GM12892 (cell line): ENCODE measurements at regions not wholly inside any gene's neighbourhood (a gene's known extent, or its start where the extent isn't known, plus 50 kb on each side); places are given as distances from the start of the nearest gene placed in this dataset.

Experiments
- POLR2A ChIP-seq: IDR thresholded peaks from 2 replicates; pipeline ENCODE4 v1.6.1; 2011; ENCODE audit warnings: low read depth, low read length, control low read depth
- POLR2AphosphoS5 ChIP-seq: IDR thresholded peaks from 2 replicates; pipeline ENCODE4 v1.6.1; 2011; ENCODE audit warnings: low read depth, low read length, control low read depth
- TAF1 ChIP-seq: IDR thresholded peaks from 2 replicates; pipeline ENCODE4 v1.6.1; 2011; ENCODE audit warnings: low read depth, mild to moderate bottlenecking, control low read depth, low read length, borderline replicate concordance

- TF ChIP-seq POLR2A: no peak
- no peak for TF ChIP-seq POLR2AphosphoS5
- TF ChIP-seq TAF1: no peak
Measured at GRCh38 chr4:25991340-25991739, 77.3 kb downstream of the SMIM20 start.
